SK-N-SH (cell line): ENCODE measurements at regions not wholly inside any gene's neighbourhood (a gene's known extent, or its start where the extent isn't known, plus 50 kb on each side); places are given as distances from the start of the nearest gene placed in this dataset.

Experiments
- CTCF ChIA-PET: fragments of 300-600, 350-600 bp; formaldehyde crosslinking; extraction: SDS; loops from one replicate; lab custom pipeline; 2021; lab: Yijun Ruan, JAX
- POLR2A ChIA-PET: fragments of 350-600 bp; sonication (Branson Sonifier 250); formaldehyde crosslinking; extraction: SDS; loops from one replicate; lab custom pipeline; 2020; ENCODE audit warnings: antibody characterized with exemption, inconsistent platforms; lab: Yijun Ruan, JAX
- DNase-seq: peaks from one replicate; pipeline ENCODE4 v3.0.0; 2012
- H2AFZ ChIP-seq: fragments of 200-600 bp; sonication (generic); 2 replicates; pipeline ENCODE4 v1.8.1; 2016; ENCODE audit warnings: antibody characterized with exemption, mild to moderate bottlenecking, low read depth
- H3F3A ChIP-seq: fragments of 200-600 bp; sonication (generic); replicated peaks from 2 replicates; pipeline ENCODE3; 2016; ENCODE audit warnings: antibody characterized with exemption, mild to moderate bottlenecking; ENCODE audit not compliant: insufficient read depth
- H3K27ac ChIP-seq, 2 experiments: fragments of 200-500 bp in 1 of 2; fragments of 200-600 bp in 1 of 2; sonication (Bioruptor generic) in 1 of 2; sonication (generic), shearing (Covaris generic) in 1 of 2; 2 replicates each; pipeline versions ENCODE4 v1.5.1 to v1.6.1; 2014 to 2016; ENCODE audit warnings: low read depth in 2 of 2, inconsistent platforms in 1 of 2, low read length in 1 of 2, mild to moderate bottlenecking in 1 of 2, mixed read lengths in 1 of 2
- H3K27me3 ChIP-seq: fragments of 200-600 bp; sonication (generic), shearing (Covaris generic); 2 replicates; pipeline ENCODE4 v1.6.1; 2016; ENCODE audit warnings: mixed run types; ENCODE audit not compliant: insufficient read depth
- H3K36me3 ChIP-seq, 2 experiments: fragments of 200-500 bp in 1 of 2; fragments of 200-600 bp in 1 of 2; sonication (Bioruptor generic) in 1 of 2; sonication (generic) in 1 of 2; replicated peaks in 1 of 2; 2 replicates each; pipeline versions ENCODE3 to v1.5.1; 2014 to 2016; ENCODE audit warnings: low read length in 1 of 2, mild to moderate bottlenecking in 1 of 2; ENCODE audit not compliant: insufficient read depth in 2 of 2, control insufficient read depth in 1 of 2
- H3K4me1 ChIP-seq, 2 experiments: fragments of 200-500 bp in 1 of 2; fragments of 200-600 bp in 1 of 2; sonication (Bioruptor generic) in 1 of 2; sonication (generic), shearing (Covaris generic) in 1 of 2; 2 replicates each; pipeline versions ENCODE4 v1.5.1 to v1.6.1; 2014 to 2016; ENCODE audit warnings: low read depth in 1 of 2, low read length in 1 of 2, mixed run types in 1 of 2; ENCODE audit not compliant: insufficient read depth in 2 of 2, control insufficient read depth in 1 of 2
- H3K4me2 ChIP-seq: fragments of 200-600 bp; sonication (generic), shearing (Covaris generic); 2 replicates; pipeline ENCODE4 v1.6.1; 2017; ENCODE audit warnings: mixed run types
- H3K4me3 ChIP-seq, 2 experiments: fragments of 200-500 bp in 1 of 2; fragments of 200-600 bp in 1 of 2; sonication (Bioruptor generic) in 1 of 2; sonication (generic), shearing (Covaris generic) in 1 of 2; 2 replicates each; pipeline versions ENCODE4 v1.5.1 to v1.8.1; 2014 to 2016; ENCODE audit warnings: low read depth in 2 of 2, inconsistent platforms in 1 of 2, low read length in 1 of 2, mild to moderate bottlenecking in 1 of 2, mixed read lengths in 1 of 2, moderate library complexity in 1 of 2
- H3K79me2 ChIP-seq: fragments of 200-600 bp; sonication (generic); 2 replicates; pipeline ENCODE4 v1.8.1; 2017; ENCODE audit warnings: mild to moderate bottlenecking; ENCODE audit not compliant: insufficient read depth
- H3K9ac ChIP-seq: fragments of 200-600 bp; sonication (generic); 2 replicates; pipeline ENCODE4 v1.6.1; 2017; ENCODE audit warnings: mixed run types
- H3K9me2 ChIP-seq: fragments of 200-600 bp; sonication (generic); 2 replicates; pipeline ENCODE4 v1.6.1; 2017; ENCODE audit warnings: mixed run types
- H3K9me3 ChIP-seq: fragments of 200-600 bp; sonication (generic); 2 replicates; pipeline ENCODE4 v1.6.1; 2017; ENCODE audit warnings: mixed run types, mild to moderate bottlenecking, moderate library complexity
- H4K20me1 ChIP-seq: fragments of 200-600 bp; sonication (generic); 2 replicates; pipeline ENCODE4 v1.6.1; 2017; ENCODE audit warnings: mild to moderate bottlenecking, mixed run types; ENCODE audit not compliant: insufficient read depth
- CHD2 ChIP-seq: fragments of 150-350 bp; IDR thresholded peaks from 2 replicates; pipeline ENCODE4 v1.6.1; 2018; ENCODE audit warnings: low read length; ENCODE audit not compliant: partially characterized antibody
- ELF1 ChIP-seq: IDR thresholded peaks from 2 replicates; pipeline ENCODE4 v1.4.0; 2012
- EP300 ChIP-seq, 2 experiments: IDR thresholded peaks; 2 replicates each; pipeline versions ENCODE4 v1.4.0 to v1.6.1; 2012; ENCODE audit warnings: borderline replicate concordance in 1 of 2, low read depth in 1 of 2, low read length in 1 of 2
- EZH2phosphoT487 ChIP-seq: fragments of 200-600 bp; sonication (generic); IDR thresholded peaks from 2 replicates; pipeline ENCODE4 v1.6.1; 2017; ENCODE audit warnings: low read depth, mixed run types, mild to moderate bottlenecking, antibody characterized with exemption, moderate library complexity, borderline replicate concordance
- FOXJ3 ChIP-seq: sonication (generic); formaldehyde crosslinking; IDR thresholded peaks from 2 replicates; pipeline ENCODE4 v1.5.1; 2020; ENCODE audit warnings: mild to moderate bottlenecking, missing genetic modification reagents
- FOXM1 ChIP-seq: IDR thresholded peaks from 2 replicates; pipeline ENCODE4 v1.4.0; 2012; ENCODE audit warnings: low read depth, mild to moderate bottlenecking
- GABPA ChIP-seq: IDR thresholded peaks from 2 replicates; pipeline ENCODE4 v1.4.0; 2012; ENCODE audit warnings: low read depth, mild to moderate bottlenecking
- GATA2 ChIP-seq: sonication (generic); formaldehyde crosslinking; IDR thresholded peaks from 2 replicates; pipeline ENCODE4 v1.5.0; 2020; ENCODE audit warnings: mild to moderate bottlenecking, missing genetic modification reagents
- JUND ChIP-seq: IDR thresholded peaks from 2 replicates; pipeline ENCODE4 v1.4.0; 2012
- MAX ChIP-seq: IDR thresholded peaks from 2 replicates; pipeline ENCODE4 v1.4.0; 2012; ENCODE audit warnings: low read depth
- MEF2A ChIP-seq: IDR thresholded peaks from 2 replicates; pipeline ENCODE4 v1.4.0; 2012; ENCODE audit warnings: low read depth, borderline replicate concordance
- NFIC ChIP-seq: IDR thresholded peaks from 2 replicates; pipeline ENCODE4 v1.4.0; 2012; ENCODE audit warnings: borderline replicate concordance
- NRF1 ChIP-seq: IDR thresholded peaks from 2 replicates; pipeline ENCODE4 v1.6.1; 2012; ENCODE audit warnings: low read depth, mild to moderate bottlenecking, low read length
- POLR2AphosphoS5 ChIP-seq: IDR thresholded peaks from 2 replicates; pipeline ENCODE4 v1.6.1; 2012; ENCODE audit warnings: low read depth, low read length
- RCOR1 ChIP-seq: fragments of 150-350 bp; IDR thresholded peaks from 2 replicates; pipeline ENCODE4 v1.6.1; 2017; ENCODE audit warnings: antibody characterized with exemption, low read length
- RFX5 ChIP-seq: IDR thresholded peaks from 2 replicates; pipeline ENCODE4 v1.6.1; 2012; ENCODE audit warnings: mild to moderate bottlenecking, improper control_type of control experiment, low read length
- TAF1 ChIP-seq: IDR thresholded peaks from 2 replicates; pipeline ENCODE4 v1.6.1; 2012; ENCODE audit warnings: low read depth, mild to moderate bottlenecking, low read length, moderate library complexity, borderline replicate concordance
- TCF12 ChIP-seq: IDR thresholded peaks from 2 replicates; pipeline ENCODE4 v1.4.0; 2012
- TEAD4 ChIP-seq: IDR thresholded peaks from 2 replicates; pipeline ENCODE4 v1.4.0; 2012; ENCODE audit warnings: mild to moderate bottlenecking, borderline replicate concordance; ENCODE audit not compliant: insufficient read depth
- YY1 ChIP-seq: IDR thresholded peaks from 2 replicates; pipeline ENCODE4 v1.4.0; 2012; ENCODE audit warnings: low read depth, mild to moderate bottlenecking
- WGBS: methylation state at CpG from one replicate; pipeline ENCODE4 v1.1.6; 2017; ENCODE audit warnings: low lambda C conversion rate; 5-methylcytosine and 5-hydroxymethylcytosine counted together
- TF ChIP-seq, protein P1 (sequence below): fragments of 150-350 bp; IDR thresholded peaks from 2 replicates; pipeline ENCODE4 v1.6.1; 2016; ENCODE audit warnings: mild to moderate bottlenecking, low read depth, low read length

DNA sequence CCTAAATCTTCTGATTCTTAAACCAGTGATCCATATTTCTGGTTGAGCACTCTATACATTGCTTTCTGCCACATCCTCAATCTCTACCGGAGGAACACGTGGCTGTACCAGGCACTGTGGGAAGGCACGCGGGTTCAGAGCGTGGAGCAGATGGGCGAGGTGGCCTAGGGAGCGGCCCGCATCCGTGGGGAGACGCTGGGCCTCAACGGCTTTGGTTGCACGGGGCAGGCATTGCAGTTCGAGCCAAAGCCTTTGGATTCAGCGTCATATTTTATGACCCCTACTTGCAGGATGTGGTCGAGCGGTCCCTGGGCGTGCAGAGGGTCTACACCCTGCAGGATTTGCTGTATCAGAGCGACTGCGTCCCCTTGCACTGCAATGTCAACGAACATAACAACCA, 197.2 kb upstream of the RGMB start (continued):
- TF ChIP-seq EP300 (IDR thresholded peaks at IDR 0.05; ENCODE audit: borderline replicate concordance in 1 of 2, low read depth in 1 of 2, low read length in 1 of 2) (no peak), GATA2 (CRISPR knock-in tag) (no peak), TCF12 (no peak), TAF1 (no peak), NRF1 (no peak), GABPA (no peak)
- TF ChIP-seq, protein P1, sequence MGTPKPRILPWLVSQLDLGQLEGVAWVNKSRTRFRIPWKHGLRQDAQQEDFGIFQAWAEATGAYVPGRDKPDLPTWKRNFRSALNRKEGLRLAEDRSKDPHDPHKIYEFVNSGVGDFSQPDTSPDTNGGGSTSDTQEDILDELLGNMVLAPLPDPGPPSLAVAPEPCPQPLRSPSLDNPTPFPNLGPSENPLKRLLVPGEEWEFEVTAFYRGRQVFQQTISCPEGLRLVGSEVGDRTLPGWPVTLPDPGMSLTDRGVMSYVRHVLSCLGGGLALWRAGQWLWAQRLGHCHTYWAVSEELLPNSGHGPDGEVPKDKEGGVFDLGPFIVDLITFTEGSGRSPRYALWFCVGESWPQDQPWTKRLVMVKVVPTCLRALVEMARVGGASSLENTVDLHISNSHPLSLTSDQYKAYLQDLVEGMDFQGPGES, result no peak
- TF ChIP-seq, all 33 proteins: peak for 0

DNA sequence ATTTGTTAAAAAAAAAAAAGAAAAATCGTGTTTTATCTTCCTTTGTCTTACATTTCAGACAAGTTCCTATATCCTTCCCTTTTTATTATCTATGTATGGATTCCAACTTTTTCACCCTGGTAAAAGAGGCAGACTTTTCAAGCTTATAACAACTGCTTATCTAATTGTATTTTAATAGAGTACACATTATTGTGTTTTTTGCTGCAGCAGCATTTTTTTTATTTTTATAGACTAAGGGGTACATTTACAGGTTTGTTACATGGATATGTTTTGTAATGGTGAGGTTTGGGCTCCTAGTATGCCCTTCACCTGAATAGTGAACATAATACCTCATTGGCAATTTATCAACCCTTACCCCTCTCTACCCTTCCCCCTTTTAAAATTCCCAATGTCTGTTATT, 195.0 kb upstream of the RGMB start:
- no peak for DNase-seq
- Histone ChIP-seq H3K27ac (no peak overlapping the region), H3F3A (no peaks in the 10 kb centered on the region), H3K4me2 (no peak overlapping the region), H3K79me2 (no peaks in the 10 kb centered on the region), H3K9me3 (no peaks in the 10 kb centered on the region), H3K4me1 (peaks cover 0 to 16% of the 10 kb centered on the region in 2 experiments; a peak in 2 of 4 replicates), H3K36me3 (no peaks in the 10 kb centered on the region), H3K27me3 (no peaks in the 10 kb centered on the region), H2AFZ (no peak overlapping the region), H3K9ac (no peak overlapping the region), H3K9me2 (no peaks in the 10 kb centered on the region), H4K20me1 (no peaks in the 10 kb centered on the region), H3K4me3 (no peak overlapping the region)
- ChIA-PET POLR2A (no interaction called here), CTCF (no interaction called here)
- 33% methylated on average over 1 of the region's 1 CpG for WGBS
- no peak for TF ChIP-seq CHD2
- TF ChIP-seq EZH2phosphoT487, result no peak
- TF ChIP-seq MEF2A, result no peak
- TF ChIP-seq, protein P1, result no peak
- TF ChIP-seq MAX, result no peak
- no peak for TF ChIP-seq EP300 (IDR thresholded peaks at IDR 0.05; ENCODE audit: borderline replicate concordance in 1 of 2, low read depth in 1 of 2, low read length in 1 of 2)
- TF ChIP-seq GABPA, result no peak
- no peak for TF ChIP-seq POLR2AphosphoS5
- TF ChIP-seq RFX5, result no peak
- TF ChIP-seq JUND, result no peak
- no peak for TF ChIP-seq GATA2 (CRISPR knock-in tag)
- no peak for TF ChIP-seq YY1
- TF ChIP-seq ELF1, result no peak
- TF ChIP-seq FOXJ3 (CRISPR knock-in tag), result no peak
- no peak for TF ChIP-seq NFIC
- TF ChIP-seq RCOR1, result no peak
- no peak for TF ChIP-seq FOXM1
- no peak for TF ChIP-seq TAF1
- TF ChIP-seq TEAD4, result no peak
